Tibial artery (tissue), 4 donors: ENCODE measurements at regions not wholly inside any gene's neighbourhood (a gene's known extent, or its start where the extent isn't known, plus 50 kb on each side); places are given as distances from the start of the nearest gene placed in this dataset.

Experiments used
- DNase-seq, 2 donors: peaks; one replicate each; pipeline ENCODE4 v3.0.0-alpha.2; 2019
- H3K27ac ChIP-seq, 2 donors: fragments of 200-600 bp; sonication (generic) in 1 of 2; 1 replicate in 1 of 2; 2 replicates in 1 of 2; pipeline ENCODE4 v1.5.1; 2018 to 2019; ENCODE audit warnings: mild to moderate bottlenecking in 1 of 2
- H3K27me3 ChIP-seq, 2 donors: fragments of 200-600 bp; sonication (generic) in 1 of 2; one replicate each; pipeline versions ENCODE4 v1.5.1 to v1.6.0; 2016 to 2019
- H3K36me3 ChIP-seq, 3 donors: fragments of 200-600 bp; sonication (generic) in 2 of 3; one replicate each; pipeline ENCODE4 v1.5.1; 2016 to 2019; ENCODE audit warnings: mild to moderate bottlenecking in 2 of 3
- H3K4me1 ChIP-seq, 4 donors: fragments of 200-600 bp; sonication (generic) in 2 of 4; 1 replicate in 3 of 4; 2 replicates in 1 of 4; pipeline ENCODE4 v1.5.1; 2016 to 2019
- H3K4me3 ChIP-seq, 2 donors: fragments of 200-600 bp; sonication (generic) in 1 of 2; 1 replicate in 1 of 2; 2 replicates in 1 of 2; pipeline ENCODE4 v1.5.1; 2018 to 2019; ENCODE audit warnings: mild to moderate bottlenecking in 2 of 2
- H3K9me3 ChIP-seq, 3 donors: fragments of 200-600 bp; sonication (generic) in 1 of 3; one replicate each; pipeline ENCODE4 v1.5.1; 2016 to 2019
- CTCF ChIP-seq, 2 experiments: fragments of 200-600 bp in 1 of 2; fragments of 450-650 bp in 1 of 2; IDR thresholded peaks; one replicate each; pipeline ENCODE4 v1.5.1; 2017 to 2019; ENCODE audit warnings: antibody characterized with exemption in 2 of 2, mild to moderate bottlenecking in 1 of 2, moderate library complexity in 1 of 2
- intact Hi-C: fragments of 100-400 bp; cut with DNase I; formaldehyde crosslinking; loops from one replicate; pipeline ENCODE4 v1.15.0; 2023; ENCODE audit warnings: low total_unique reads

- Histone ChIP-seq H3K4me1 (no peaks in the 10 kb centered on the region), H3K27ac (no peak overlapping the region), H3K27me3 (no peaks in the 10 kb centered on the region), H3K9me3 (no peaks in the 10 kb centered on the region), H3K36me3 (no peaks in the 10 kb centered on the region), H3K4me3 (no peak overlapping the region)
- TF ChIP-seq CTCF (IDR thresholded peaks at IDR 0.05), result no peak
- intact Hi-C loops, result no loop called here
- no peak for DNase-seq
Measured at GRCh38 chr12:40515041-40515816, 177.0 kb upstream of the CNTN1 start.

- H3K4me1 ChIP-seq, result no peaks in the 10 kb centered on the region
- H3K36me3 ChIP-seq, result no peaks in the 10 kb centered on the region
- H3K27ac ChIP-seq, result no peak overlapping the region
- no peaks in the 10 kb centered on the region for H3K9me3 ChIP-seq
- H3K4me3 ChIP-seq, result no peak overlapping the region
- no peaks in the 10 kb centered on the region for H3K27me3 ChIP-seq
- TF ChIP-seq CTCF (IDR thresholded peaks at IDR 0.05), result no peak
- intact Hi-C loops, result no loop called here
- no peak for DNase-seq
Measured at GRCh38 chr12:40522837-40523236, 169.4 kb upstream of the CNTN1 start.

- Histone ChIP-seq H3K4me3 (no peak overlapping the region), H3K27ac (no peak overlapping the region), H3K9me3 (no peaks in the 10 kb centered on the region), H3K27me3 (no peaks in the 10 kb centered on the region), H3K4me1 (no peaks in the 10 kb centered on the region), H3K36me3 (no peaks in the 10 kb centered on the region)
- DNase-seq, result no peak
- intact Hi-C loops, result no loop called here
- no peak for TF ChIP-seq CTCF (IDR thresholded peaks at IDR 0.05)
Measured at GRCh38 chr12:40525054-40525453, 167.2 kb upstream of the CNTN1 start.

GRCh38 chr12:40534828-40535227 lies 157.4 kb upstream of the CNTN1 start:
- Histone ChIP-seq H3K27ac (no peak overlapping the region), H3K36me3 (no peaks in the 10 kb centered on the region), H3K27me3 (no peaks in the 10 kb centered on the region), H3K9me3 (no peaks in the 10 kb centered on the region), H3K4me1 (no peaks in the 10 kb centered on the region), H3K4me3 (no peak overlapping the region)
- intact Hi-C loops, result no loop called here
- no peak for DNase-seq
- no peak for TF ChIP-seq CTCF (IDR thresholded peaks at IDR 0.05)

GRCh38 chr12:40551466-40551865 lies 140.8 kb upstream of the CNTN1 start:
- no peaks in the 10 kb centered on the region for H3K4me1 ChIP-seq
- H3K4me3 ChIP-seq, result no peak overlapping the region
- H3K27me3 ChIP-seq, result no peaks in the 10 kb centered on the region
- no peak for TF ChIP-seq CTCF (IDR thresholded peaks at IDR 0.05)
- no peak overlapping the region for H3K27ac ChIP-seq
- intact Hi-C loops, result no loop called here
- no peak for DNase-seq
- H3K36me3 ChIP-seq, result no peaks in the 10 kb centered on the region
- no peaks in the 10 kb centered on the region for H3K9me3 ChIP-seq

GRCh38 chr12:40552868-40553267 lies 139.4 kb upstream of the CNTN1 start:
- no peak for TF ChIP-seq CTCF (IDR thresholded peaks at IDR 0.05)
- Histone ChIP-seq H3K4me3 (no peak overlapping the region), H3K9me3 (no peaks in the 10 kb centered on the region), H3K27ac (no peak overlapping the region), H3K4me1 (no peaks in the 10 kb centered on the region), H3K36me3 (no peaks in the 10 kb centered on the region), H3K27me3 (no peaks in the 10 kb centered on the region)
- no peak for DNase-seq
- intact Hi-C loops, result no loop called here
